HUES48 (cell line): ENCODE measurements at regions not wholly inside any gene's neighbourhood (a gene's known extent, or its start where the extent isn't known, plus 50 kb on each side); places are given as distances from the start of the nearest gene placed in this dataset.

Experiments
- H3K27ac ChIP-seq: one replicate; pipeline ENCODE4 v1.7.0; 2013; ENCODE audit warnings: low read depth, low read length, inconsistent platforms
- H3K27me3 ChIP-seq: 2 replicates; pipeline ENCODE4 v1.6.1; 2013; ENCODE audit warnings: mild to moderate bottlenecking, low read length; ENCODE audit not compliant: control insufficient read depth, insufficient read depth
- H3K36me3 ChIP-seq: 2 replicates; pipeline ENCODE4 v1.6.1; 2013; ENCODE audit warnings: low read length; ENCODE audit not compliant: control insufficient read depth, insufficient read depth
- H3K4me1 ChIP-seq: 2 replicates; pipeline ENCODE4 v1.6.1; 2013; ENCODE audit warnings: mild to moderate bottlenecking, low read length; ENCODE audit not compliant: control insufficient read depth, insufficient read depth
- H3K4me3 ChIP-seq: 2 replicates; pipeline ENCODE4 v1.5.1; 2013; ENCODE audit warnings: mild to moderate bottlenecking, low read depth, low read length
- H3K9ac ChIP-seq: 2 replicates; pipeline ENCODE4 v1.6.1; 2013; ENCODE audit warnings: mild to moderate bottlenecking, low read depth, low read length, moderate library complexity
- H3K9me3 ChIP-seq: 2 replicates; pipeline ENCODE4 v1.6.1; 2013; ENCODE audit warnings: low read length; ENCODE audit not compliant: control insufficient read depth, insufficient read depth

DNA sequence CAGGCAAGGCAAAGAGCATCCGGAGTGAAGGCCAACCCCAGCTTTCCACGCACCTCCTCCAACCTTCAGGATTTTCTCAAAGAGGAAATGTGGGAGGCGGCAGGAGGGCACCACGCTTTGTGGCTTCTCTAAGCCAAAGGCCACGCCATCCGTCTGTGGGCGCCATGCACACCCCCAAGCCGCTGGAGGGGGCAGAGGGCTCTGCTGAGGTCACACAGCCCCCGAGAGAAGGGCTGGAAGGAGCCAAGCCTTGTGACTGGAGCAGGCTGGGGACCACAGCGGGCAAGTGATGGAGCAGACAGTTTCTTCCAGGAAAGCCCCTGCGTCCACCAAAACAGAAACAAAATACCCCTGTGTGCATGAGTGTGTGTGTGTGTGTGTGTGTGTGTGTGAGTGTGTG lies 527.4 kb downstream of the BRD1 start:
- no peak overlapping the region for H3K4me3 ChIP-seq
- H3K9me3 ChIP-seq, result no peaks in the 10 kb centered on the region

DNA sequence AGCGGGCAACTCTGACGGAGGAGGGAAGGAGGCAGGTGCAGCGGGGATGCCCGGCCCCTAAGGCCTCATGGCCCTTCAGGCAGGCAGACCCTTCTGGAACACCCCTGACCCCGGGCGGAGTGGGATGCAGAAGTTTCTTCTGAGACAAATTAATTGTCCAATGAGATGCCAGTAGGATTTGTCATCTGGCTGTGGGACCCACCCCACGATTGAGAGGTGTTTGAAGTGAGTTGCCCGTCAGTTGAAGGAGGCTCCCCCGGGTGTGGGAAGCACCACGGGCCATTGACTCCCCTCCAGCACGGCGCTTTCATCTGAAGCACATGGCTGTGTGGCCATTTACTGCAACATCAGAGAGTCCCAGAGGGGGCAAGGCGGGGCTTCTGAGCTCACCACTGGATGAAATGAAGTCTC lies 527.8 kb downstream of the BRD1 start:
- H3K27ac ChIP-seq, result no peak overlapping the region
- no peak overlapping the region for H3K4me3 ChIP-seq
- no peaks in the 10 kb centered on the region for H3K27me3 ChIP-seq
- no peak overlapping the region for H3K9ac ChIP-seq
- H3K36me3 ChIP-seq, result no peaks in the 10 kb centered on the region
- peaks cover under 1% of the 10 kb centered on the region; the same call in 1 of the 2 replicates for H3K4me1 ChIP-seq
- no peaks in the 10 kb centered on the region for H3K9me3 ChIP-seq

More for the DNA sequence above, 527.4 kb downstream of the BRD1 start:
- no peaks in the 10 kb centered on the region for H3K36me3 ChIP-seq
- H3K4me1 ChIP-seq, result peaks cover 3% of the 10 kb centered on the region; the same call in 1 of the 2 replicates
- H3K9ac ChIP-seq, result no peak overlapping the region
- H3K27me3 ChIP-seq, result no peaks in the 10 kb centered on the region
- H3K27ac ChIP-seq, result no peak overlapping the region

DNA sequence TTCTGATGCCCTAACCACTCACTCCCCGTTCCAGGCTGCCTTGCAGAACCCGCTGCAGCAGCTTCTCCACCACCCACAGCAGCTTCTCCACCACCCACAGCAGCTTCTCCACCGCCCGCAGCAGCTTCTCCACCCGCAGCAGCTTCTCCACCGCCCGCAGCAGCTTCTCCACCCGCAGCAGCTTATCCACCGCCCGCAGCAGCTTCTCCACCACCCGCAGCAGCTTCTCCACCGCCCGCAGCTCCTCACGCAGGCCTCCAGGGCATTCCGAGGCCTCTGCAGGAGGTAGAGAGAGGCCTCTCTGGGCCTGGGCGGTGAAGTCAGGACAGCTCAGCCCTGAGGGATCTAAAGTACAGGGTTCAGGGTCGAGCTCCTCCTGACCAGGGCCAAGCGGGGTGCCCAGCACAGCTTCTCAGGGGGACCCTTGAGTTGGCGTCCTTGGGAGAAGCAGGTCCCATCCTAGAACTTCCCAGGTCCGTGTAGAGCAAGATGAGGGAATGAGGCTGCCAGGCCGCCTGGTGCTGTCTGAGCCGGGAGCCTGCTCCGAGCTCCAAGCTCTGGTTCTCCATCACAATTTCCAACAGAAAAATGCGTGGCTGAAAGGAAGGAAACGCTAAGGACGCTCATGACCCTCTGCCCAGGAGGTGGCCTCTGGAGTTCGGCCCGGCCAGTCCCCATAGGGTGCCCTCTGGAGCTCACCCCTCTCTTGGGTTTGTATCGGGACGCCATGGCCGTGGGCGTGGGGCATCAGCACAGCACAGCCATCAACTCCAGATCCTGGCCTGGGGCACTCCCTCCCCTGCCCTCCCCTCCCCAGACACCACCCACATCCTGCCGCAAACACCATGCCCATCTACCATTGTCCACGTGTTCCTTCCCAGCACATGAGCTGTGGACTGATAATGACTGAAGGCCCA lies 528.6 kb downstream of the BRD1 start:
- H3K27ac ChIP-seq, result no peak overlapping the region
- no peaks in the 10 kb centered on the region for H3K9me3 ChIP-seq
- H3K9ac ChIP-seq, result no peak overlapping the region
- H3K27me3 ChIP-seq, result no peaks in the 10 kb centered on the region
- H3K4me1 ChIP-seq, result no peaks in the 10 kb centered on the region
- no peak overlapping the region for H3K4me3 ChIP-seq
- no peaks in the 10 kb centered on the region for H3K36me3 ChIP-seq

DNA sequence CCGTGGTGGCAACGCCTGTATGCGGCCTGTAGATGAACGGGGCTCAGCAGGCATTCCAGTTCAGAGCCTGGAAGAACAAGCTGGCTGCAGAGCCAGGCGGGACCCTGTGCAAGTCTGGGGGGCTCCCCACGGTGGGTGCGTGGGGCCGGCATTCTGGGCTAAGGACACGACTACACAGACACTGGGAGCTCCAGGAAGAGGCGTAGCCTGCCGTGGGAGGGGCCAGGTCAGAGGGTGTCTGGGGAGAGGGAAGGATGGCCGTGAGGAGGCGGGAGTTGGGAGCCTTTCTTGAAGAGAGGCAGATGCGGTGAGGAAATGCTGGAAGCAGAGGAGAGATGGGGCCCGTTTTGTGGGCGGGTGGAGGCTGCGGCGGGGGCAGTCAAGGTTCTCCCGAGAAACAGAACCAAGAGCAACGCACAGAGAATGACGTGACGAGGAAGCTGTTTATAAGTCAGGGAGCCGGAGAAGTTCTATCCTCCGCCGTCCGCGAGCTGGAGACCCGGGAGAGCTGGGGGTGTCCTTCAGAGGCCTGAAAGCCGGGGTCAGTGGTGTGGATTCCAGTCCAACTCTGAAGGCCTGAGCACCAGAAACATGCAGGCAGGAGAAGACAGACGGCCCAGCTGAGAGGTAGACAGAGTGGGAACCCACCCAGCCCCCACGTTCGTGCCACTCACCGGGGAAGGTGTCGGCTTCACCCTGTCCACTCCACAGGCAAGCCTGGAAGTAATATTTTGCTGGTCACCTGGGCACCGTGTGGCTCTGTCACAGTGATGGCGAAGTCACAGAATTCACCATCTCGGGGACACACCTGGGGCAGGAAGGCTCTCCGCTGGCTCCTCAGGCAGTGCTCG lies 529.6 kb downstream of the BRD1 start:
- H3K27ac ChIP-seq, result no peak overlapping the region
- no peaks in the 10 kb centered on the region for H3K27me3 ChIP-seq
- no peak overlapping the region for H3K4me3 ChIP-seq
- H3K9me3 ChIP-seq, result no peaks in the 10 kb centered on the region
- H3K4me1 ChIP-seq, result no peaks in the 10 kb centered on the region
- H3K36me3 ChIP-seq, result no peaks in the 10 kb centered on the region
- no peak overlapping the region for H3K9ac ChIP-seq

DNA sequence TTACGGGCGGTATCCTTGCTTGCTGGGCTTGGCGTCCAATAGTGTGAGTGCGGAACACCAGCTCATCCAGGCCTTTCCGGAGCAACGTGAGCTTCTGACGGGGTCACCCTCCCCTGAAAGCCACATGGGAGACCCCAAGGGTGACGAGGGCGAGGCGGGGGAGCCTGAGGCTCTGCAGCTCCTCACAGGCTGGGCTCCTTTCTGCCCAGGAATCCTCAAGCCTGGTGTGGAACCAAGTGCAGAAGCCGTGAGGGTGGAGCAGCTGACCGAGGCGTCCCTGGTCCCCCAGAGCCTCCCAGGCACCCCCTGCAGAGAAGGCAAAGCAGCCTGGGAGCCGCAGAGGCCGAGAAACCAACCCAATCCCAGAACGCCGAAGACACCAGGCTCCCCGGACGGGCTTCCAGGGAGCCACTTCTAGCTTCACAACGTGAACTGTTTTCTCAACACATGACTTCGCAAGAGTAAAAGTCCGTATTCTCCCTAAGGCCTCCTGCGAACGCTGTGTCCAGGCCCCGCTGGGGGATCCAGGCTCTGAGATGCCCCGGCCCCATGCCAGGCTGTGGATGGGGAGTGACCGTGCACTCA lies 530.3 kb downstream of the BRD1 start:
- Histone ChIP-seq H3K9ac (no peak overlapping the region), H3K4me3 (no peak overlapping the region), H3K9me3 (no peaks in the 10 kb centered on the region), H3K27ac (no peak overlapping the region), H3K36me3 (no peaks in the 10 kb centered on the region), H3K4me1 (no peaks in the 10 kb centered on the region), H3K27me3 (no peaks in the 10 kb centered on the region)

DNA sequence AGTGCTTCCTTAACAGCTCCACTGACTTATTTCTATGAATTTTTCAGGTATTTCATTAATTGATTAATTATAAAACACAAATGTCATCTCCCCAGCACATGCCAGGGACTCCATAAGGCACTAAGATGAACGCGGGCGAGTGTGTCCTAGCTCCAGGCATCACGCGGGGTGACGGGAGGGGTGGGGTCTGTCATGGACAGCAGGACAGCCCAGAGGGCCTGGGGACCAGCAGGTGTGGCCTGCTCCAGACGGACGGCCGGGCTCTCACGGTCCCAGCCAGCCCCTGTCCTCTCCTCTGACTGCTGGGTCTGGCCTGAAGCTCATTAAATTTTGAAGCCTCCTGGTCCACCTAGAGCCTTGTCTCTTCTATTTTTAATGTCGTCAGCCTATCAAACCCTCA lies 531.1 kb downstream of the BRD1 start:
- Histone ChIP-seq H3K36me3 (no peaks in the 10 kb centered on the region), H3K27ac (no peak overlapping the region), H3K4me3 (no peak overlapping the region), H3K9ac (no peak overlapping the region), H3K4me1 (no peaks in the 10 kb centered on the region), H3K27me3 (no peaks in the 10 kb centered on the region), H3K9me3 (no peaks in the 10 kb centered on the region)

DNA sequence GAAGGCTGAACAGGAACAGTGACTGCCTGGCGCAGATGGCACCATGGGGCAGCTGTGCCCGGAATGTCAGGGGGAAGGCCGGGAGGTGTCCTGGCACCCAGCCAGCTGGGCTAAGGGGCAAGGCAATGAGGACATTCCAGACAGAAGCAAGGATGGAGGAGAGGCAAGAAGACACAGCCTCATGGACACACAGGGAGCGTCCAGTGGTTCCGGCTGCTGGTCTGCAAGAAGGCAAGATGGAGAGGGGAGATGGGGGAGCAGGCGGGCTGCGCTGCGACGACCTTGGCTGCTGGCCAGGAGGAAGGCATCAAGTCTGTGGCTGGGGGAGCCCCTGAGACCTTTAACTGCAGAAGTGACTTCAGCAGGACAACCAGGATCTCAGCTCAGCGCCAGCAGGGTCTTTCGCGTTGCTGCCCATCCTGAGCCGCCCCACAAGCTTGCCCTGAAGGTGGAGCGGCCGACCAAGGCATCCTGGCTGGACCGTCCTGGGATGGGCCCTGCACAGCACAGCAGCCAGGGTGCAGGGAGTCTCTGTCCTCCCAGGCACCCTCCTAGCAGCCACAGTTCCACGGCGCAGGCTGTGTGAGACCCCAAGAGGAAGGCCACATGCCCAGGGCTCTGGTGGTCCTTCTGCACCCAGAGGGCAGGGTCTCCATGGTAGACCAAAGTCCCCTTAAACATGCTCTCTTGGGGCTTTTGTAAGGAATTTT lies 531.7 kb downstream of the BRD1 start:
- no peaks in the 10 kb centered on the region for H3K27me3 ChIP-seq

DNA sequence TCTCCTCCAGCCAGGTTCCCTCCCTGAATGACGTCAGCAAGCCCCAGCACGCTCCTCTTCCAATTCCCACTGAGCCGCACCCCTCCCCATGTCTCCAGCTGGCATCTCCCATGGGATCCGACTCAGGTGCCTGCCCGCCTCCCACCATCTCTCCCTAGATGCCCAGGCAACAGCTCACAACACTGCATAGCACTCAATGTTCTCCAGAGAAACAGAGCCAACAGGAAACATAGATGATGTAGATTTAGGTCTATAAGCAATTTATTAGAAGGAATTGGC lies 532.3 kb downstream of the BRD1 start:
- Histone ChIP-seq H3K4me3 (no peak overlapping the region), H3K9ac (no peak overlapping the region), H3K9me3 (no peaks in the 10 kb centered on the region), H3K27ac (no peak overlapping the region), H3K4me1 (no peaks in the 10 kb centered on the region), H3K36me3 (no peaks in the 10 kb centered on the region), H3K27me3 (no peaks in the 10 kb centered on the region)

More for the DNA sequence above, 531.7 kb downstream of the BRD1 start:
- Histone ChIP-seq H3K4me1 (no peaks in the 10 kb centered on the region), H3K9ac (no peak overlapping the region), H3K4me3 (no peak overlapping the region), H3K36me3 (no peaks in the 10 kb centered on the region), H3K9me3 (no peaks in the 10 kb centered on the region), H3K27ac (no peak overlapping the region)

DNA sequence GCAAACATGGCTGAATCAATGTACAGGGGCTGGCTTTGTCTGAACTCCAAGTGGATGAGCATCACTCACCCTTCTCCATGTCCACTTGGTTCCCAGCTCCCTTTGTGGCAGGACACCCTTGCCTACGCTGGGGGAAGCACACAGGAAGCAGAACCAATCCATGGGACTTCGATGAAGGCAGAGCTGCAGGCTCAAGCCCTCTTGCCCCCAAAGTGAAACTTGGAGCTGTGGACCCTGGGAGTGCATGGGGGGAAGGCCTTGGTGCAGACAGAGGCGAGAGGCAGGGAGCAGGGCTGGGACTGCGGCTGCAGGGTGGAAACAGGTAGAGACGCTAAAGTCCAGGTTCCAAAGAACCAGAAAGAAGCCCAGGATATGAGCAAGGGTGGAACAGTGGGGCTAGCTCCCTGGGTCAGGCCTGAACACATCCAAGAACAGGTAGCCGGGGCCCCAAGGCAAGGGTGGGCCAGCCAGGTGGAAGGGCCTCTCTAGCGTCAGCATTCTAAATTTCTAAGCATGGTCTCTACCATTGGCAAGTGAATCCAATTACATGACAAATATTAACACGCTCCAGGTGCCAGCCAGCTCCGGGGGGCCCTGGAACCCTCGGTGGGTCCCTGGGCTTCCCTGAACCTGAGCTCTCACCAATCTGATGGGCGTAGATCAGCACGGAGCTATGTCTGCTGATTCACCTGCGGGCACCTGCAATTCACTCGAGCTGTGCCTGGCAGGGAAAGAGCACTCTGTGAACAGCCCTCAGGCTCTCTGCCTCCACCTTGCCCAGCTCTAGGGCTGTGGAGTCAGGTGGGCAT lies 532.8 kb downstream of the BRD1 start:
- Histone ChIP-seq H3K36me3 (no peaks in the 10 kb centered on the region), H3K9me3 (no peaks in the 10 kb centered on the region), H3K9ac (no peak overlapping the region), H3K4me3 (no peak overlapping the region), H3K27ac (no peak overlapping the region), H3K4me1 (no peaks in the 10 kb centered on the region), H3K27me3 (no peaks in the 10 kb centered on the region)

DNA sequence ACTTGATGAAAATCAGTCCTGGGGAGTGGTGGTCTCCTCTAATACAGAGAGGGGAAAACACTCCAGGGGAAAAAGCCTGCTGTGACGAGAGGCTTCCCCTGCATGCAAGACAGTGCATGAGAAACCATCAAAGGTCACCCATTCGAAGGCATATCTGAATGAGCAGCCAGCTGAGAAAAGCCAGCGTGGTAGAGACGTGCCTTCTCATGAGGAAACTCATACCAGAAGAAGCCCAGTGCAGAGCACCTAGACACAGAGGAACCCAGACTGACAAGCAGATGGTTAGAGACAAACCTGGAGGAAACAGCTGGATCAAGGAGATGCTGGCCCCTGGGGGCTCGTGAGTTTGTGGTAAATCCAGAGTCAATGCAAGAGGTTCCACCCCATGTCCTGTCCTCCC lies 534.8 kb downstream of the BRD1 start:
- H3K4me3 ChIP-seq, result no peak overlapping the region
- H3K9me3 ChIP-seq, result no peaks in the 10 kb centered on the region
- no peak overlapping the region for H3K27ac ChIP-seq
- H3K27me3 ChIP-seq, result no peaks in the 10 kb centered on the region
- H3K4me1 ChIP-seq, result no peaks in the 10 kb centered on the region
- no peaks in the 10 kb centered on the region for H3K36me3 ChIP-seq
- no peak overlapping the region for H3K9ac ChIP-seq
